ENCODE measurements at regions not wholly inside any gene's neighbourhood (a gene's known extent, or its start where the extent isn't known, plus 50 kb on each side); places are given as distances from the start of the nearest gene placed in this dataset.

DNA sequence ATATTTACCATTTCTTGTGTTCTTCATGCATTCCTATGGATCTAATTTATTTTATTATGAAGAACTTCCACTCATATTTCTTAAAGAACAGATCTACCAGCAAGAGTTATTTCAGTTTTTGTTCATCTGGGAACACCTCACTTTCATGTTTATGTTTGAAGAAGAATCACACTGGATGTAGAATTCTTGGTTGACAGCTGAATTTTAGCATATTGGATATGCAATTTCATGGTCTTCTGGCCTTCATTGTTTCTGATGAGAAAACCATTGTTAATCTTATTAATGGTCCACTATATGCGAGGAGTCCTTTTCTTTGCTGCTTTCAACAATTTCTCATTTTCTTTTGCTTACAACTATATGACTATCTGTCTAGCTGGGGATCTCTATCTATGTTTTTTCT is 189.2 kb downstream of the UXS1 start:
- in situ Hi-C loops (cut with MboI): no loop called here
- Histone ChIP-seq H3K79me2 (ENCODE audit: control insufficient read depth, insufficient read depth, low read length) (no peaks in the 10 kb centered on the region), H3K27ac (ENCODE audit: extremely low read depth, low read depth, low read length) (no peak overlapping the region), H3K9ac (ENCODE audit: insufficient read depth in 1 of 2, low read depth in 2 of 2, low read length in 2 of 2) (no peak overlapping the region), H3K4me1 (replicated peaks in 1 of 2; ENCODE audit: control insufficient read depth in 2 of 2, insufficient read depth in 2 of 2, low read length in 2 of 2) (no peaks in the 10 kb centered on the region), H3K4me3 (no peak overlapping the region), H4K20me1 (replicated peaks; ENCODE audit: control insufficient read depth, insufficient read depth, low read length) (no peaks in the 10 kb centered on the region), H2AFZ (ENCODE audit: low read depth, low read length) (no peak overlapping the region), H3K4me2 (ENCODE audit: insufficient read depth, low read length) (no peak overlapping the region), H3K27me3 (ENCODE audit: control insufficient read depth in 2 of 2, insufficient read depth in 2 of 2, low read length in 2 of 2) (no peaks in the 10 kb centered on the region), H3K36me3 (ENCODE audit: control insufficient read depth, insufficient read depth, low read length) (no peaks in the 10 kb centered on the region), H3K9me3 (replicated peaks; ENCODE audit: control insufficient read depth, insufficient read depth, low read depth, low read length) (no peaks in the 10 kb centered on the region), H3K9me1 (ENCODE audit: control insufficient read depth, insufficient read depth, low read length) (no peaks in the 10 kb centered on the region)
- FAIRE-seq: no peak
- WGBS (ENCODE audit: insufficient coverage, low coverage, missing lambda C conversion rate): 0% methylated on average over 1 of the region's 1 CpG
- CTCF ChIA-PET (ENCODE audit: low intra/inter-chr PET ratio): no interaction called here
- POLR2A ChIA-PET: no interaction called here
- BruUV-seq (replicated peaks): no TSS peak
- intact Hi-C loops (cut with micrococcal nuclease): no loop called here
- ATAC-seq: no peak
- TF ChIP-seq NFRKB (IDR thresholded peaks at IDR 0.05; ENCODE audit: low read depth) (no peak), ZFP1 (CRISPR knock-in tag; IDR thresholded peaks at IDR 0.05) (no peak), SMARCA5 (IDR thresholded peaks at IDR 0.05) (no peak), JUNB (CRISPR knock-in tag; conservative IDR thresholded peaks at IDR 0.05) (no peak), MTA3 (IDR thresholded peaks at IDR 0.05; ENCODE audit: borderline replicate concordance) (no peak)
- TF ChIP-seq, protein P1, sequence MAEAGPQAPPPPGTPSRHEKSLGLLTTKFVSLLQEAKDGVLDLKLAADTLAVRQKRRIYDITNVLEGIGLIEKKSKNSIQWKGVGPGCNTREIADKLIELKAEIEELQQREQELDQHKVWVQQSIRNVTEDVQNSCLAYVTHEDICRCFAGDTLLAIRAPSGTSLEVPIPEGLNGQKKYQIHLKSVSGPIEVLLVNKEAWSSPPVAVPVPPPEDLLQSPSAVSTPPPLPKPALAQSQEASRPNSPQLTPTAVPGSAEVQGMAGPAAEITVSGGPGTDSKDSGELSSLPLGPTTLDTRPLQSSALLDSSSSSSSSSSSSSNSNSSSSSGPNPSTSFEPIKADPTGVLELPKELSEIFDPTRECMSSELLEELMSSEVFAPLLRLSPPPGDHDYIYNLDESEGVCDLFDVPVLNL (CRISPR knock-in tag; IDR thresholded peaks at IDR 0.05; ENCODE audit: low read depth): no peak
- TF ChIP-seq, protein P2, sequence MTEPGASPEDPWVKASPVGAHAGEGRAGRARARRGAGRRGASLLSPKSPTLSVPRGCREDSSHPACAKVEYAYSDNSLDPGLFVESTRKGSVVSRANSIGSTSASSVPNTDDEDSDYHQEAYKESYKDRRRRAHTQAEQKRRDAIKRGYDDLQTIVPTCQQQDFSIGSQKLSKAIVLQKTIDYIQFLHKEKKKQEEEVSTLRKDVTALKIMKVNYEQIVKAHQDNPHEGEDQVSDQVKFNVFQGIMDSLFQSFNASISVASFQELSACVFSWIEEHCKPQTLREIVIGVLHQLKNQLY (CRISPR knock-in tag; conservative IDR thresholded peaks at IDR 0.05): no peak
- TF ChIP-seq, protein P3, sequence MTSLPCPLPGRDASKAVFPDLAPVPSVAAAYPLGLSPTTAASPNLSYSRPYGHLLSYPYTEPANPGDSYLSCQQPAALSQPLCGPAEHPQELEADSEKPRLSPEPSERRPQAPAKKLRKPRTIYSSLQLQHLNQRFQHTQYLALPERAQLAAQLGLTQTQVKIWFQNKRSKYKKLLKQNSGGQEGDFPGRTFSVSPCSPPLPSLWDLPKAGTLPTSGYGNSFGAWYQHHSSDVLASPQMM (CRISPR knock-in tag; IDR thresholded peaks at IDR 0.05): no peak
- DNase-seq (ENCODE audit: extremely low read depth in 1 of 4, low spot score in 3 of 4): no peak
